ENCODE measurements at regions not wholly inside any gene's neighbourhood (a gene's known extent, or its start where the extent isn't known, plus 50 kb on each side); places are given as distances from the start of the nearest gene placed in this dataset.

- no peak for TF ChIP-seq CTCF (conservative IDR thresholded peaks at IDR 0.05; ENCODE audit: low read length)
- TF ChIP-seq EZH2phosphoT487 (IDR thresholded peaks at IDR 0.05; ENCODE audit: borderline replicate concordance, low read depth, low read length) = no peak
Observed at GRCh38 chr6:147080225-147080624, 124.0 kb upstream of the STXBP5 start.
